K562 (cell line): ENCODE measurements at regions not wholly inside any gene's neighbourhood (a gene's known extent, or its start where the extent isn't known, plus 50 kb on each side); places are given as distances from the start of the nearest gene placed in this dataset.
"Not testable (repeated sequence)": the region's sequence is repeated elsewhere in the genome, so short reads cannot be mapped to it uniquely, and the experiment has no call there.

Experiments
- MAZ ChIP-seq, 2 experiments: fragments of 450-650 bp in 1 of 2; sonication (generic) in 1 of 2; formaldehyde crosslinking; IDR thresholded peaks in 1 of 2; conservative IDR thresholded peaks in 1 of 2; 2 replicates each; pipeline versions ENCODE4 v1.4.0 to v1.5.0; 2020; ENCODE audit warnings: mild to moderate bottlenecking in 1 of 2, missing genetic modification reagents in 1 of 2
- NRF1 ChIP-seq, 2 experiments: fragments of 450-650 bp; IDR thresholded peaks in 1 of 2; conservative IDR thresholded peaks in 1 of 2; 2 replicates each; pipeline ENCODE4 v1.6.1; 2014; ENCODE audit warnings: mild to moderate bottlenecking in 2 of 2
- RAD21 ChIP-seq, 2 experiments: fragments of 250-450 bp in 1 of 2; fragments of 450-650 bp in 1 of 2; sonication (Bioruptor Pico) in 1 of 2; formaldehyde crosslinking in 1 of 2; IDR thresholded peaks in 1 of 2; conservative IDR thresholded peaks in 1 of 2; 2 replicates each; pipeline versions ENCODE4 v1.4.0 to v1.8.0; 2020 to 2022; ENCODE audit warnings: mild to moderate bottlenecking in 2 of 2, moderate library complexity in 1 of 2
- TF ChIP-seq, protein P1 (sequence below), 2 experiments: fragments of 450-650 bp; formaldehyde crosslinking in 1 of 2; IDR thresholded peaks; 2 replicates each; pipeline versions ENCODE4 v1.4.0 to v1.6.1; 2014 to 2020; ENCODE audit warnings: mild to moderate bottlenecking in 2 of 2, borderline replicate concordance in 1 of 2, low read depth in 1 of 2

DNA sequence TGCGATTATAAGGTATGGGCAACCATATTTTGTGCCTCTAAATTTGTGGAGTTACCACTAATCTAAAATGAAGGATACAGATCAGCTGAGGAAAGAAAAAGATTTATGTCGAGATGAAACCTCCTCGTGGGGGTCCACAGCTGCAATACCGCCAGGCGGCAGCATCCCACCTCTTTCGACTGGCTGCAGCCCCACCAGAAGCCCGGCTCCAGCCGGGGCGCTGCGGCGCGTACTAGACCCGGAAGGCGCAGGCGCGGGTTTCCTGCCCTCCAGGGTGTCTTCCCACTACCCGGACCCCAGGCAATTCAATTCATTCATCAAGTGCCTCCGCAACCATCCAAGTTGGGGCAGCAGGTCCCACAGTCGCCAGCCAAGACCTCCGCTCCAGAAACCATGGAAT, 366.1 kb upstream of the DEFB115 start (continued):
- TF ChIP-seq, protein P1, sequence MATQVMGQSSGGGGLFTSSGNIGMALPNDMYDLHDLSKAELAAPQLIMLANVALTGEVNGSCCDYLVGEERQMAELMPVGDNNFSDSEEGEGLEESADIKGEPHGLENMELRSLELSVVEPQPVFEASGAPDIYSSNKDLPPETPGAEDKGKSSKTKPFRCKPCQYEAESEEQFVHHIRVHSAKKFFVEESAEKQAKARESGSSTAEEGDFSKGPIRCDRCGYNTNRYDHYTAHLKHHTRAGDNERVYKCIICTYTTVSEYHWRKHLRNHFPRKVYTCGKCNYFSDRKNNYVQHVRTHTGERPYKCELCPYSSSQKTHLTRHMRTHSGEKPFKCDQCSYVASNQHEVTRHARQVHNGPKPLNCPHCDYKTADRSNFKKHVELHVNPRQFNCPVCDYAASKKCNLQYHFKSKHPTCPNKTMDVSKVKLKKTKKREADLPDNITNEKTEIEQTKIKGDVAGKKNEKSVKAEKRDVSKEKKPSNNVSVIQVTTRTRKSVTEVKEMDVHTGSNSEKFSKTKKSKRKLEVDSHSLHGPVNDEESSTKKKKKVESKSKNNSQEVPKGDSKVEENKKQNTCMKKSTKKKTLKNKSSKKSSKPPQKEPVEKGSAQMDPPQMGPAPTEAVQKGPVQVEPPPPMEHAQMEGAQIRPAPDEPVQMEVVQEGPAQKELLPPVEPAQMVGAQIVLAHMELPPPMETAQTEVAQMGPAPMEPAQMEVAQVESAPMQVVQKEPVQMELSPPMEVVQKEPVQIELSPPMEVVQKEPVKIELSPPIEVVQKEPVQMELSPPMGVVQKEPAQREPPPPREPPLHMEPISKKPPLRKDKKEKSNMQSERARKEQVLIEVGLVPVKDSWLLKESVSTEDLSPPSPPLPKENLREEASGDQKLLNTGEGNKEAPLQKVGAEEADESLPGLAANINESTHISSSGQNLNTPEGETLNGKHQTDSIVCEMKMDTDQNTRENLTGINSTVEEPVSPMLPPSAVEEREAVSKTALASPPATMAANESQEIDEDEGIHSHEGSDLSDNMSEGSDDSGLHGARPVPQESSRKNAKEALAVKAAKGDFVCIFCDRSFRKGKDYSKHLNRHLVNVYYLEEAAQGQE (IDR thresholded peaks at IDR 0.05; ENCODE audit: borderline replicate concordance), result peak; percentile 44; the same call in 1 of the 2 replicates
- TF ChIP-seq, protein P1 (CRISPR knock-in tag; IDR thresholded peaks at IDR 0.05; ENCODE audit: low read depth), result not testable (repeated sequence)
- TF ChIP-seq NRF1 (conservative IDR thresholded peaks at IDR 0.05 in 1 of 2, IDR thresholded peaks at IDR 0.05 in 1 of 2), result peak; percentile 75 to 79
- peak in 1 of 2 experiments; percentile 36; a peak in 1 of 4 replicates for TF ChIP-seq MAZ (CRISPR knock-in tag; conservative IDR thresholded peaks at IDR 0.05 in 1 of 2, IDR thresholded peaks at IDR 0.05 in 1 of 2)
- peak in 1 of 2 experiments; percentile 56; a peak in 2 of 4 replicates for TF ChIP-seq RAD21 (CRISPR knock-in tag; conservative IDR thresholded peaks at IDR 0.05 in 1 of 2, IDR thresholded peaks at IDR 0.05 in 1 of 2)
